WTC11 (cell line): ENCODE measurements at regions not wholly inside any gene's neighbourhood (a gene's known extent, or its start where the extent isn't known, plus 50 kb on each side); places are given as distances from the start of the nearest gene placed in this dataset.

Experiments used
- ATAC-seq: fragments of 200-7000 bp; cut with Tn5 transposase; 2 replicates; pipeline ENCODE4 v1.10.0; 2021; ENCODE audit warnings: mild to moderate bottlenecking, moderate library complexity
- CTCF ChIA-PET: fragments of 300-600 bp; sonication (Branson Sonifier 250); formaldehyde crosslinking; loops from one replicate; lab custom pipeline; 2021; ENCODE audit warnings: antibody characterized with exemption; lab: Charles Lee
- POLR2A ChIA-PET: fragments of 350-600 bp; sonication (Branson Sonifier 250); formaldehyde crosslinking; loops from one replicate; lab custom pipeline; 2021; ENCODE audit warnings: antibody characterized with exemption; lab: Charles Lee
- DNase-seq: peaks from one replicate; pipeline ENCODE4 v3.0.0; 2021; ENCODE audit warnings: low spot score
- H3K27ac Mint-ChIP-seq: 2 replicates; pipeline ENCODE4 v1.8.0; 2021; ENCODE audit warnings: mixed read lengths
- H3K27me3 Mint-ChIP-seq: 2 replicates; pipeline ENCODE4 v1.8.0; 2021; ENCODE audit warnings: low read depth, mild to moderate bottlenecking, moderate library complexity, mixed read lengths
- H3K36me3 Mint-ChIP-seq: 2 replicates; pipeline ENCODE4 v1.8.0; 2021; ENCODE audit warnings: mixed read lengths
- H3K4me1 Mint-ChIP-seq: 2 replicates; pipeline ENCODE4 v1.8.0; 2022; ENCODE audit warnings: mixed read lengths
- H3K4me3 Mint-ChIP-seq: 2 replicates; pipeline ENCODE4 v1.8.0; 2021; ENCODE audit warnings: mild to moderate bottlenecking, moderate library complexity, mixed read lengths
- H3K9me3 Mint-ChIP-seq: 2 replicates; pipeline ENCODE4 v1.8.0; 2021; ENCODE audit warnings: mixed read lengths
- AR ChIP-seq: fragments of 250-450 bp; sonication (Bioruptor Pico); IDR thresholded peaks from 2 replicates; pipeline ENCODE4 v1.9.0; 2021; ENCODE audit warnings: mild to moderate bottlenecking
- CBFB ChIP-seq: sonication (generic); formaldehyde crosslinking; IDR thresholded peaks from 2 replicates; pipeline ENCODE4 v1.8.1; 2022; ENCODE audit warnings: mild to moderate bottlenecking, low read depth, missing genetic modification reagents
- CREM ChIP-seq: sonication (generic); formaldehyde crosslinking; IDR thresholded peaks from 2 replicates; pipeline ENCODE4 v1.8.1; 2022; ENCODE audit warnings: mild to moderate bottlenecking, missing genetic modification reagents, moderate library complexity
- E2F5 ChIP-seq: sonication (generic); formaldehyde crosslinking; IDR thresholded peaks from 2 replicates; pipeline ENCODE4 v1.8.1; 2022; ENCODE audit warnings: mild to moderate bottlenecking, moderate library complexity, missing genetic modification reagents
- HMGXB4 ChIP-seq: sonication (generic); formaldehyde crosslinking; IDR thresholded peaks from 2 replicates; pipeline ENCODE4 v1.8.1; 2023; ENCODE audit warnings: mild to moderate bottlenecking, moderate library complexity, missing genetic modification reagents
- IRF2 ChIP-seq: sonication (generic); formaldehyde crosslinking; IDR thresholded peaks from 2 replicates; pipeline ENCODE4 v1.8.0; 2022; ENCODE audit warnings: low read depth, missing genetic modification reagents, borderline replicate concordance
- NFYB ChIP-seq: sonication (generic); formaldehyde crosslinking; conservative IDR thresholded peaks from 2 replicates; pipeline ENCODE4 v1.8.0; 2022; ENCODE audit warnings: low read depth, missing genetic modification reagents
- NR2C2 ChIP-seq: sonication (generic); formaldehyde crosslinking; IDR thresholded peaks from 2 replicates; pipeline ENCODE4 v1.8.0; 2022; ENCODE audit warnings: mild to moderate bottlenecking, missing genetic modification reagents
- PRDM15 ChIP-seq: sonication (generic); formaldehyde crosslinking; IDR thresholded peaks from 2 replicates; pipeline ENCODE4 v1.8.0; 2022; ENCODE audit warnings: missing genetic modification reagents
- PRRX2 ChIP-seq: fragments of 250-450 bp; sonication (Bioruptor Pico); IDR thresholded peaks from 2 replicates; pipeline ENCODE4 v1.8.0; 2021; ENCODE audit warnings: mild to moderate bottlenecking
- RELA ChIP-seq: sonication (generic); formaldehyde crosslinking; IDR thresholded peaks from 2 replicates; pipeline ENCODE4 v1.8.1; 2022; ENCODE audit warnings: missing genetic modification reagents, mild to moderate bottlenecking, borderline replicate concordance
- SMAD3 ChIP-seq: sonication (generic); formaldehyde crosslinking; IDR thresholded peaks from 2 replicates; pipeline ENCODE4 v1.8.0; 2022; ENCODE audit warnings: missing genetic modification reagents, mild to moderate bottlenecking, borderline replicate concordance
- USF1 ChIP-seq: sonication (generic); formaldehyde crosslinking; IDR thresholded peaks from 2 replicates; pipeline ENCODE4 v1.8.0; 2022; ENCODE audit warnings: mild to moderate bottlenecking, missing genetic modification reagents
- ZNF138 ChIP-seq: sonication (generic); formaldehyde crosslinking; conservative IDR thresholded peaks from 2 replicates; pipeline ENCODE4 v1.8.1; 2022; ENCODE audit warnings: mild to moderate bottlenecking, moderate library complexity, missing genetic modification reagents
- ZNF219 ChIP-seq: sonication (generic); formaldehyde crosslinking; IDR thresholded peaks from 2 replicates; pipeline ENCODE4 v1.8.0; 2023; ENCODE audit warnings: missing genetic modification reagents, mild to moderate bottlenecking, borderline replicate concordance
- ZSCAN18 ChIP-seq: fragments of 250-450 bp; sonication (Bioruptor Pico); IDR thresholded peaks from 2 replicates; pipeline ENCODE4 v2.1.2; 2022; ENCODE audit warnings: mild to moderate bottlenecking, moderate library complexity
- TF ChIP-seq, protein P1 (sequence below): sonication (generic); formaldehyde crosslinking; IDR thresholded peaks from 2 replicates; pipeline ENCODE4 v1.8.0; 2022; ENCODE audit warnings: mild to moderate bottlenecking, missing genetic modification reagents

GRCh38 chr22:49499433-49500075, 328.1 kb downstream of the BRD1 start:
- no peak overlapping the region for H3K4me3 Mint-ChIP-seq
- POLR2A ChIA-PET, result no interaction called here

DNA sequence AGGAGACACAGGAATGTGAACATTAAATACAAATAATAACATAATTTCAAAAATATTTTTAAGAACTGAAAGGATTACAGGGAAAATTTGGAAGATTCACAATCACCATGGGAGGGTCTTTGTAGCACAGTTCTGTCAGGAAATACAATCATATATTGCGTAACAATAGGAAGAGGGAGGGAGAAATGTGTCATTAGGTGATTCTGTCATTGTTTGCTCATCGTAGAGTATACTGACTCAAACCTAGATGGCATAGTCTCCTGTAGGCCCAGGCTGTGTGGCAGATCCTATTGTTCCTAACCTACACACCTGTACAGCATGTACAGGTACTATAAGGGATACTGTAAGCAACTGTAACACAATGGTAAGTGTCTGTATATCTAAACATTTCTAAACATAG, 330.4 kb downstream of the BRD1 start:
- Mint-ChIP-seq H3K27me3 (no peaks in the 10 kb centered on the region), H3K9me3 (0 out of 2 replicates have a peak, but pooled peaks cover 7% of the 10 kb centered on the region), H3K27ac (no peak overlapping the region), H3K36me3 (no peaks in the 10 kb centered on the region), H3K4me3 (no peak overlapping the region), H3K4me1 (no peaks in the 10 kb centered on the region)
- POLR2A ChIA-PET, result no interaction called here
- DNase-seq (no peak), ATAC-seq (no peak)
- CTCF ChIA-PET, result interaction anchor here (0.6 kb wide), 1 partner anchor 15 kb away, joined by 4 read pairs; no protein-coding TSS in a partner anchor
- TF ChIP-seq RELA (no peak), HMGXB4 (CRISPR knock-in tag) (no peak), IRF2 (CRISPR knock-in tag) (no peak), CBFB (no peak), AR (CRISPR knock-in tag) (no peak), PRRX2 (no peak), E2F5 (CRISPR knock-in tag) (no peak), ZNF138 (CRISPR knock-in tag) (no peak), CREM (CRISPR knock-in tag) (no peak), USF1 (CRISPR knock-in tag) (no peak)
- TF ChIP-seq, protein P1, sequence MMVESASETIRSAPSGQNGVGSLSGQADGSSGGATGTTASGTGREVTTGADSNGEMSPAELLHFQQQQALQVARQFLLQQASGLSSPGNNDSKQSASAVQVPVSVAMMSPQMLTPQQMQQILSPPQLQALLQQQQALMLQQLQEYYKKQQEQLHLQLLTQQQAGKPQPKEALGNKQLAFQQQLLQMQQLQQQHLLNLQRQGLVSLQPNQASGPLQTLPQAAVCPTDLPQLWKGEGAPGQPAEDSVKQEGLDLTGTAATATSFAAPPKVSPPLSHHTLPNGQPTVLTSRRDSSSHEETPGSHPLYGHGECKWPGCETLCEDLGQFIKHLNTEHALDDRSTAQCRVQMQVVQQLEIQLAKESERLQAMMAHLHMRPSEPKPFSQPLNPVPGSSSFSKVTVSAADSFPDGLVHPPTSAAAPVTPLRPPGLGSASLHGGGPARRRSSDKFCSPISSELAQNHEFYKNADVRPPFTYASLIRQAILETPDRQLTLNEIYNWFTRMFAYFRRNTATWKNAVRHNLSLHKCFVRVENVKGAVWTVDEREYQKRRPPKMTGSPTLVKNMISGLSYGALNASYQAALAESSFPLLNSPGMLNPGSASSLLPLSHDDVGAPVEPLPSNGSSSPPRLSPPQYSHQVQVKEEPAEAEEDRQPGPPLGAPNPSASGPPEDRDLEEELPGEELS, result no peak

More at GRCh38 chr22:49499433-49500075, 328.1 kb downstream of the BRD1 start:
- no peak overlapping the region for H3K27ac Mint-ChIP-seq
- no peak for TF ChIP-seq NFYB (CRISPR knock-in tag)
- TF ChIP-seq ZSCAN18 (CRISPR knock-in tag), result no peak
- no peak for TF ChIP-seq CBFB
- no peak for TF ChIP-seq ZNF219
- TF ChIP-seq SMAD3, result no peak
- TF ChIP-seq NR2C2 (CRISPR knock-in tag), result no peak
- TF ChIP-seq PRDM15 (CRISPR knock-in tag), result no peak
- 0 out of 2 replicates have a peak, but pooled peaks cover 7% of the 10 kb centered on the region for H3K9me3 Mint-ChIP-seq
- H3K4me1 Mint-ChIP-seq, result no peaks in the 10 kb centered on the region
- H3K36me3 Mint-ChIP-seq, result no peaks in the 10 kb centered on the region
- CTCF ChIA-PET, result no interaction called here
- no peak for DNase-seq
- no peaks in the 10 kb centered on the region for H3K27me3 Mint-ChIP-seq
- no peak for ATAC-seq
